HG03108 (cell line): ENCODE measurements at regions not wholly inside any gene's neighbourhood (a gene's known extent, or its start where the extent isn't known, plus 50 kb on each side); places are given as distances from the start of the nearest gene placed in this dataset.

Source experiments
- ATAC-seq: cut with Tn5 transposase; IDR thresholded peaks from one replicate; pipeline ENCODE4 v1.9.1; 2021; ENCODE audit warnings: moderate library complexity; ENCODE audit not compliant: unreplicated experiment

DNA sequence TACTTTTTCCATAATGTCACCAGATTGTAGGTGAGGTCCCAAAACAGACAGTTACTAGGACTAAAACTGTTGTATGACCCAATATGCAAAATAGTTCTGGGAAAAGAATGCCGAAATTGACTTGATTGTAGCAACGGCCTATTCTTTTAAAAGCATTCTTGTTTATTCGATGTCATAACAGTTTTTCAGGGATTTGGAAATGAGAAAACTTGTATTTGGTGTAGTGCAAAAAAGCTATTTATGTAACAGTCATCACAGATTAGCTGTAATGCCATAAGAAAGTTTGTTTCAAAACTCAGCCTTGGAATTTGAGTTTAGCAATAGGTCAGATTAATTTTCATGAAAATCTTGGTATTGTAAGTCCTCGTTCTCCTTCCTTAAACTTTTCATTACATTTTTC is 69.2 kb upstream of the DIAPH2 start:
- no peak for ATAC-seq

- no peak for ATAC-seq
Measured at GRCh38 chrX:96619588-96619987, 65.1 kb upstream of the DIAPH2 start.

GRCh38 chrX:96621811-96622210 is 62.8 kb upstream of the DIAPH2 start:
- ATAC-seq, result no peak
